ENCODE measurements at regions not wholly inside any gene's neighbourhood (a gene's known extent, or its start where the extent isn't known, plus 50 kb on each side); places are given as distances from the start of the nearest gene placed in this dataset.
"Not testable (repeated sequence)": the region's sequence is repeated elsewhere in the genome, so short reads cannot be mapped to it uniquely, and the experiment has no call there.

- no peak for DNase-seq (ENCODE audit: low spot score)
These were observed 163.0 kb downstream of the BRMS1L start for GRCh38 chr14:35988972-35989690.

GRCh38 chr14:35988550-35988949 is 162.4 kb downstream of the BRMS1L start:
- no peak for DNase-seq (ENCODE audit: low spot score)

GRCh38 chr14:35987731-35988130 is 161.6 kb downstream of the BRMS1L start:
- no peak for DNase-seq (ENCODE audit: low spot score)

GRCh38 chr14:35986219-35986573 is 160.1 kb downstream of the BRMS1L start:
- DNase-seq (ENCODE audit: low spot score), result no peak

GRCh38 chr14:35985474-35986218 is 159.5 kb downstream of the BRMS1L start:
- DNase-seq (ENCODE audit: low spot score), result peak; percentile 93

GRCh38 chr14:35979531-35979930 is 153.4 kb downstream of the BRMS1L start:
- no peak for DNase-seq (ENCODE audit: low spot score)

- DNase-seq (ENCODE audit: low spot score), result no peak
These were observed 152.4 kb downstream of the BRMS1L start for GRCh38 chr14:35978561-35978960.

GRCh38 chr14:35975814-35976213 is 149.7 kb downstream of the BRMS1L start:
- no peak for DNase-seq (ENCODE audit: low spot score)

- no peak for DNase-seq (ENCODE audit: low spot score)
These were observed 147.6 kb downstream of the BRMS1L start for GRCh38 chr14:35973770-35974169.

GRCh38 chr14:35971965-35972630 is 146.0 kb downstream of the BRMS1L start:
- no peak for DNase-seq (ENCODE audit: low spot score)

- DNase-seq (ENCODE audit: low spot score), result no peak
These were observed 143.2 kb downstream of the BRMS1L start for GRCh38 chr14:35969310-35969709.

GRCh38 chr14:35965400-35965799 is 139.3 kb downstream of the BRMS1L start:
- DNase-seq (ENCODE audit: low spot score), result peak; percentile 71

GRCh38 chr14:35964697-35965286 is 138.7 kb downstream of the BRMS1L start:
- no peak for DNase-seq (ENCODE audit: low spot score)

GRCh38 chr14:35963209-35963608 is 137.1 kb downstream of the BRMS1L start:
- DNase-seq (ENCODE audit: low spot score), result no peak

- DNase-seq (ENCODE audit: low spot score), result no peak
These were observed 135.6 kb downstream of the BRMS1L start for GRCh38 chr14:35961697-35962274.

GRCh38 chr14:35959835-35960234 is 133.7 kb downstream of the BRMS1L start:
- DNase-seq (ENCODE audit: low spot score), result no peak

- DNase-seq (ENCODE audit: low spot score), result no peak
These were observed 132.4 kb downstream of the BRMS1L start for GRCh38 chr14:35958499-35958898.

GRCh38 chr14:35956376-35957085 is 130.4 kb downstream of the BRMS1L start:
- DNase-seq (ENCODE audit: low spot score), result no peak

GRCh38 chr14:35952584-35952983 is 126.4 kb downstream of the BRMS1L start:
- no peak for DNase-seq (ENCODE audit: low spot score)

- DNase-seq (ENCODE audit: low spot score), result no peak
These were observed 123.9 kb downstream of the BRMS1L start for GRCh38 chr14:35949920-35950513.

GRCh38 chr14:35947983-35948382 is 121.8 kb downstream of the BRMS1L start:
- not testable (repeated sequence) for DNase-seq (ENCODE audit: low spot score)

Data from COLO829 (cell line).